Osteocyte (in vitro differentiated cells): ENCODE measurements at regions not wholly inside any gene's neighbourhood (a gene's known extent, or its start where the extent isn't known, plus 50 kb on each side); places are given as distances from the start of the nearest gene placed in this dataset.

Source experiments
- DNase-seq: peaks from one replicate; pipeline ENCODE4 v3.0.0; 2021; ENCODE audit warnings: mixed read lengths; ENCODE audit not compliant: unreplicated experiment; ENCODE audit errors: extremely low spot score
- H3K27ac Mint-ChIP-seq: one replicate; pipeline ENCODE4 v1.8.0; 2021; ENCODE audit warnings: mild to moderate bottlenecking, mixed read lengths; ENCODE audit not compliant: unreplicated experiment
- H3K27me3 Mint-ChIP-seq: one replicate; pipeline ENCODE4 v1.8.0; 2021; ENCODE audit warnings: mixed read lengths; ENCODE audit not compliant: unreplicated experiment
- H3K36me3 Mint-ChIP-seq: one replicate; pipeline ENCODE4 v1.8.0; 2021; ENCODE audit warnings: mixed read lengths; ENCODE audit not compliant: unreplicated experiment
- H3K4me1 Mint-ChIP-seq: one replicate; pipeline ENCODE4 v1.8.0; 2021; ENCODE audit warnings: mixed read lengths; ENCODE audit not compliant: unreplicated experiment
- H3K4me3 Mint-ChIP-seq: one replicate; pipeline ENCODE4 v1.8.0; 2021; ENCODE audit warnings: mild to moderate bottlenecking, moderate library complexity, mixed read lengths; ENCODE audit not compliant: unreplicated experiment
- H3K9me3 Mint-ChIP-seq: one replicate; pipeline ENCODE4 v1.8.0; 2021; ENCODE audit warnings: mixed read lengths; ENCODE audit not compliant: unreplicated experiment
- TF ChIP-seq, protein P1 (sequence below): fragments of 200-600 bp; sonication (generic); IDR thresholded peaks from 2 replicates; pipeline ENCODE4 v1.5.0; 2021; ENCODE audit warnings: antibody characterized with exemption, mild to moderate bottlenecking, moderate library complexity

DNA sequence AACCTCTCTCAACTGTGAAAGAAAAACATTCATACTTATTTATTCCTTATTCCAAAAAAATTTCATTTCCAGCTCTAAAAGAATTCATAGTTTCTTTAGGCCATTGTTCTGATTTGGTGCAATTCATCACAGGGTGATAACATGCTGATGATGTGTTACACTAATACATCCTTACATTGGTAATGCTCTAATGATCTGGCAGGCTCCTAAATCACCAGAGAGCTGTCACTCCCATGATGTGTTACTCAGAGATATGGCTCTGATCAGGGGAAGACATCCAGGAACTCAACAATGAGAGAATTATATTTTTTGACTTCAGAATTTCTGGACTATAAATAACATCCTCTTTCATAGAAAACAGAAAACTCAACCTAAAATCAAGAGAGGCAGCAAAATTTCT, 209.3 kb downstream of the CHD9NB start:
- H3K27ac Mint-ChIP-seq = no peak overlapping the region
- no peaks in the 10 kb centered on the region for H3K4me1 Mint-ChIP-seq
- H3K9me3 Mint-ChIP-seq = peaks cover 10% of the 10 kb centered on the region
- DNase-seq = no peak
- H3K4me3 Mint-ChIP-seq = no peak overlapping the region
- TF ChIP-seq, protein P1, sequence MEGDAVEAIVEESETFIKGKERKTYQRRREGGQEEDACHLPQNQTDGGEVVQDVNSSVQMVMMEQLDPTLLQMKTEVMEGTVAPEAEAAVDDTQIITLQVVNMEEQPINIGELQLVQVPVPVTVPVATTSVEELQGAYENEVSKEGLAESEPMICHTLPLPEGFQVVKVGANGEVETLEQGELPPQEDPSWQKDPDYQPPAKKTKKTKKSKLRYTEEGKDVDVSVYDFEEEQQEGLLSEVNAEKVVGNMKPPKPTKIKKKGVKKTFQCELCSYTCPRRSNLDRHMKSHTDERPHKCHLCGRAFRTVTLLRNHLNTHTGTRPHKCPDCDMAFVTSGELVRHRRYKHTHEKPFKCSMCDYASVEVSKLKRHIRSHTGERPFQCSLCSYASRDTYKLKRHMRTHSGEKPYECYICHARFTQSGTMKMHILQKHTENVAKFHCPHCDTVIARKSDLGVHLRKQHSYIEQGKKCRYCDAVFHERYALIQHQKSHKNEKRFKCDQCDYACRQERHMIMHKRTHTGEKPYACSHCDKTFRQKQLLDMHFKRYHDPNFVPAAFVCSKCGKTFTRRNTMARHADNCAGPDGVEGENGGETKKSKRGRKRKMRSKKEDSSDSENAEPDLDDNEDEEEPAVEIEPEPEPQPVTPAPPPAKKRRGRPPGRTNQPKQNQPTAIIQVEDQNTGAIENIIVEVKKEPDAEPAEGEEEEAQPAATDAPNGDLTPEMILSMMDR = no peak
- no peaks in the 10 kb centered on the region for H3K27me3 Mint-ChIP-seq
- H3K36me3 Mint-ChIP-seq = no peaks in the 10 kb centered on the region

GRCh38 chr16:52837251-52837650, 215.4 kb downstream of the CHD9NB start:
- no peaks in the 10 kb centered on the region for H3K27me3 Mint-ChIP-seq
- TF ChIP-seq, protein P1 = no peak
- H3K4me3 Mint-ChIP-seq = no peak overlapping the region
- H3K27ac Mint-ChIP-seq = no peak overlapping the region
- no peaks in the 10 kb centered on the region for H3K36me3 Mint-ChIP-seq
- no peak for DNase-seq
- no peaks in the 10 kb centered on the region for H3K9me3 Mint-ChIP-seq
- H3K4me1 Mint-ChIP-seq = no peaks in the 10 kb centered on the region

DNA sequence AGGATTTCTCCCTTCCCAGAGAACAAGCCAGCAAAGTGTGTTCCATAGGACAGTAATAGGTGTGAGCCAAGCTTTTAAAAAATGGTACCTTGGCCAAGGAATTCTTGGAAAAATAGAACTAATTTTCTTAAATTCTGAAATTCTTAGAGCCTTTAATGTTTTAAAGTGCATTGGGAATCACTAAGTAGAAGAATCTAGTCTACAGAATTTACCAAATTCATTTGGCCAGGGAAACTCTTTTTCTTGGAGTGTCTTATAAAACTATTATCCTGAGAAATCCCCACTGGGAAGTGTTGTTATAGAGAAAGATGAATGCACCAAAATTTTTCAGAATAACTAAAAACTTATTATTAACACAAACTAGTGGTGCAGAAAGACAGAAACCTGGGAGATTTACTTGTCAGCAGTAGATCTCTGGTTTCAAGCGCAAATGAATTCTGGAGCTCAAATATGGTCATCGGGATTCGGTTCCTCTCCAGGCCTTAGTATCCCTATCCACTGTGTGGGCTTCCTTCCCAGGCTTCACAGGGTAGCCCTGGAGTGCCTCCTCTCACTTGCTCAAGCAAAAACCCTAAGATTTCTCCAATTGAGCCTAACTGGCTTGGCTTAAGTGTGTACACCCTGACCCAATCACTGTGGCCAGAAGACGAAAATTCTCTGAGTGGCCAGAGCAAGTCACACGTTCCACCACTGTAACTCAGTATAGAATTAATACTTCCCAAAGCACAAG, 217.8 kb downstream of the CHD9NB start:
- TF ChIP-seq, protein P1 = no peak
- H3K4me1 Mint-ChIP-seq = no peaks in the 10 kb centered on the region
- DNase-seq = no peak
- H3K27me3 Mint-ChIP-seq = no peaks in the 10 kb centered on the region
- no peak overlapping the region for H3K4me3 Mint-ChIP-seq
- H3K9me3 Mint-ChIP-seq = no peaks in the 10 kb centered on the region
- no peaks in the 10 kb centered on the region for H3K36me3 Mint-ChIP-seq
- no peak overlapping the region for H3K27ac Mint-ChIP-seq

DNA sequence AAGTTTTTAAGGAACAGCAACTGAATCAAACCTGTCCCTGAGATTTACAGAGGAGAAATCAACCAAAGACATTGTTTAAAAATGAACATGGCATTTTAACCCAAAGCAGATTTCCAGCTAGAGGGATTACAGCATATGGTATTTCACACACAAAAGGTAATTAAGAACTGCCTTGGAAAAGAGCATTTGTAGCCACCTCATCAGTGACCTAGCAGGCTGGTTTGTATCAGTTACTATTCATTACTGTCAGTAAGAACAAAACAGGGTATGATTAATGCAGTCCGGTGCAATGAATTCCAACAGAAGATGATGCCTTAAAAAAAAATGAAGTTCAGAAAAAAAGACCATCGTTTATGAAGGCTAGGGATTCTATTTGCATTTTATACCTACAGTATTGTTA, 219.9 kb downstream of the CHD9NB start:
- TF ChIP-seq, protein P1 = no peak
- no peak overlapping the region for H3K4me3 Mint-ChIP-seq
- no peaks in the 10 kb centered on the region for H3K4me1 Mint-ChIP-seq
- H3K36me3 Mint-ChIP-seq = no peaks in the 10 kb centered on the region
- peaks cover under 1% of the 10 kb centered on the region for H3K9me3 Mint-ChIP-seq
- no peak overlapping the region for H3K27ac Mint-ChIP-seq
- no peak for DNase-seq
- H3K27me3 Mint-ChIP-seq = peaks cover 10% of the 10 kb centered on the region

DNA sequence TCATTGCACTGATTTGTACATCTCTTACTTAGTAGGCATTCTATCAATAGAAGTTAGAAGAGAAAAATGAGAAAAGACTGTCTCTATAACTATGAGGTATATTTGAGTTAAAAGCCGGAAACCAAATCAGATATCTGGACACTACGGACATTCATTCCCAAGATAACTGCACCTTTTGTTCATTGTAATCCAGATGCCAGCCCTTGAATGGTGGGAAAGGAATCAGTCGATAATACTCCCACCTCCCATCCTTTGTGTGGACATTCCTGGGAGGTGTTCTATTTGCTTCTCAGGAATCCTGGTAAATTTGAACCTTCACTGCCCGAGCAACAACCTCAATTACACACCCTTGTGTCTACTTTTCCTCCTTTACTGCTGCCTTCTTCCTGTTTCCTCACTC, 225.2 kb downstream of the CHD9NB start:
- TF ChIP-seq, protein P1 = no peak
- peaks cover 16% of the 10 kb centered on the region for H3K27me3 Mint-ChIP-seq

More for the DNA sequence above, 225.2 kb downstream of the CHD9NB start:
- H3K36me3 Mint-ChIP-seq = no peaks in the 10 kb centered on the region
- DNase-seq = no peak
- peaks cover 3% of the 10 kb centered on the region for H3K9me3 Mint-ChIP-seq
- no peak overlapping the region for H3K27ac Mint-ChIP-seq
- H3K4me1 Mint-ChIP-seq = no peaks in the 10 kb centered on the region
- no peak overlapping the region for H3K4me3 Mint-ChIP-seq
